ENCODE measurements at regions not wholly inside any gene's neighbourhood (a gene's known extent, or its start where the extent isn't known, plus 50 kb on each side); places are given as distances from the start of the nearest gene placed in this dataset.
"Not testable (repeated sequence)": the region's sequence is repeated elsewhere in the genome, so short reads cannot be mapped to it uniquely, and the experiment has no call there.

DNA sequence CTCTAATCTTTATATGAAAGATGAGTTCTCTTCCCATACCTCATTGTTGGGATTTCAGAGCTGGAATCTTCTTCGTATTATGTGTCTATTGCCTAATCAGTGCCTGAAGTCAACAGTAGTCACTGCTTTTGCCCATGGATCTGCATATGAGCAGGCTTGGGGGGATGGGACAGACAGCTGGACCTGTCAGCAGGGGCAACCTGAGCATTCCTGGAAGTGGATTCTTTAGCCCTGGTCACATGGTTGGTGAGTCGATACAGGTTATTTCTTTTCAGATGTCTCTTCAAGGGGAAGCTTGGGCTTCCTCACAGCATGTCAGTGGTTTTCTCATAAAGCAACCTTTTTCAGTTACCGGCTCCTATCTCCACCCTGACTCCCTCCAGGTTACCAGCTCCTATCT is 97.3 kb upstream of the RBM19 start:
- WGBS, 2 donors, result 80 to 81% methylated on average over 3 of the region's 3 CpGs
- Histone ChIP-seq H3K9me3 (peaks cover 0 to 18% (median 0%) of the 10 kb centered on the region in 11 donors), H3K4me3 (no peak overlapping the region), H3K27ac (no peak overlapping the region), H3K27me3 (peaks cover 0 to 6% (median 0%) of the 10 kb centered on the region in 7 donors), H3K36me3 (no peaks in the 10 kb centered on the region), H3K4me1 (no peaks in the 10 kb centered on the region)
- intact Hi-C loops (cut with DNase I), result no loop called here
- ATAC-seq (no peak), DNase-seq (no peak)
- TF ChIP-seq, protein P1, sequence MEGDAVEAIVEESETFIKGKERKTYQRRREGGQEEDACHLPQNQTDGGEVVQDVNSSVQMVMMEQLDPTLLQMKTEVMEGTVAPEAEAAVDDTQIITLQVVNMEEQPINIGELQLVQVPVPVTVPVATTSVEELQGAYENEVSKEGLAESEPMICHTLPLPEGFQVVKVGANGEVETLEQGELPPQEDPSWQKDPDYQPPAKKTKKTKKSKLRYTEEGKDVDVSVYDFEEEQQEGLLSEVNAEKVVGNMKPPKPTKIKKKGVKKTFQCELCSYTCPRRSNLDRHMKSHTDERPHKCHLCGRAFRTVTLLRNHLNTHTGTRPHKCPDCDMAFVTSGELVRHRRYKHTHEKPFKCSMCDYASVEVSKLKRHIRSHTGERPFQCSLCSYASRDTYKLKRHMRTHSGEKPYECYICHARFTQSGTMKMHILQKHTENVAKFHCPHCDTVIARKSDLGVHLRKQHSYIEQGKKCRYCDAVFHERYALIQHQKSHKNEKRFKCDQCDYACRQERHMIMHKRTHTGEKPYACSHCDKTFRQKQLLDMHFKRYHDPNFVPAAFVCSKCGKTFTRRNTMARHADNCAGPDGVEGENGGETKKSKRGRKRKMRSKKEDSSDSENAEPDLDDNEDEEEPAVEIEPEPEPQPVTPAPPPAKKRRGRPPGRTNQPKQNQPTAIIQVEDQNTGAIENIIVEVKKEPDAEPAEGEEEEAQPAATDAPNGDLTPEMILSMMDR (IDR thresholded peaks at IDR 0.05), result no peak

DNA sequence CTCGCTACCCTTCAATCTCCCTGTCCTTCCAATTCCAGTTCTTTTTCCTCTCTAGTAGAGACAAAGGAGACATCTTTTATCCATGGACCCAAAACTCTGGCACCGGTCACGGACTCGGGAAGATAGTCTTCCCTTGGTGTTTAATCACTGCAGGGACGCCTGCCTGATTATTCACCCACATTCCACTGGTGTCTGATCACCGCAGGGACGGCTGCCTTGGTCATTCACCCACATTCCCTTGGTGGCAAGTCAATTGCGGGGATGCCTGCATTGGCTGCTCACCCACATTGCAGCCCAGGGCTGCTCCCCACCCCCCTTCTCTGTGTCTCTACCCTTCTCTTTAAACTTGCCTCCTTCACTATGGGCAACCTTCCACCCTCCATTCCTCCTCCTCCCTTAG is 90.2 kb upstream of the RBM19 start:
- H3K4me1 ChIP-seq; H3K36me3 ChIP-seq; H3K27ac ChIP-seq; H3K4me3 ChIP-seq; ATAC-seq; DNase-seq; intact Hi-C loops (cut with DNase I): not testable (repeated sequence)
- peaks cover 0 to 15% (median 0%) of the 10 kb centered on the region in 7 donors for H3K27me3 ChIP-seq
- WGBS, 2 donors, result 80 to 88% methylated on average over 8 of the region's 8 CpGs
- H3K9me3 ChIP-seq, result peaks cover 0 to 10% (median 0%) of the 10 kb centered on the region in 11 donors

DNA sequence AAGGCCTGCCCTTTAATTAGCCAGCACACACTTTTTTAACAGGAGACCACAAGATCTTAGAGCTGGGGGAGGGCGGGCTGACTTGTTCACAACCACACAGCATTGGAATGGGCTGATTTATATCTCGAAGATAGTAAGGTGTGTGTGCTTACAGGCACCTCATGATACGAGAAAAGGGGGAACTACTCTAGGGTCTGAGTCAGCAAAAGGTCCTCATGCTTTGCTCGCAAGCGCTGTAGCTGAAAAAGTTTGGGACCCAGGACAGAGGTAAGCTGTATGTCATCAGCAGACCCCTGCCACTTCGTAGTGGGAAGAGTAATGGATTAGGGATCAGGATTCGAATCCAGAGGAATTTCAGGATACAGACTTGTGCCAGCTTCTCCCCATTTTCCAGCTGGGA is 88.9 kb upstream of the RBM19 start:
- H3K4me3 ChIP-seq, result no peak overlapping the region
- intact Hi-C loops (cut with DNase I), result no loop called here
- DNase-seq (no peak), ATAC-seq (no peak)
- peaks cover 0 to 15% (median 0%) of the 10 kb centered on the region in 7 donors for H3K27me3 ChIP-seq
- TF ChIP-seq, protein P1 (IDR thresholded peaks at IDR 0.05), result no peak
- H3K27ac ChIP-seq, result no peak overlapping the region
- H3K9me3 ChIP-seq, result peaks cover 0 to 6% (median 0%) of the 10 kb centered on the region in 11 donors
- 74 to 83% methylated on average over 7 of the region's 7 CpGs for WGBS, 2 donors
- no peaks in the 10 kb centered on the region for H3K4me1 ChIP-seq
- no peaks in the 10 kb centered on the region for H3K36me3 ChIP-seq

DNA sequence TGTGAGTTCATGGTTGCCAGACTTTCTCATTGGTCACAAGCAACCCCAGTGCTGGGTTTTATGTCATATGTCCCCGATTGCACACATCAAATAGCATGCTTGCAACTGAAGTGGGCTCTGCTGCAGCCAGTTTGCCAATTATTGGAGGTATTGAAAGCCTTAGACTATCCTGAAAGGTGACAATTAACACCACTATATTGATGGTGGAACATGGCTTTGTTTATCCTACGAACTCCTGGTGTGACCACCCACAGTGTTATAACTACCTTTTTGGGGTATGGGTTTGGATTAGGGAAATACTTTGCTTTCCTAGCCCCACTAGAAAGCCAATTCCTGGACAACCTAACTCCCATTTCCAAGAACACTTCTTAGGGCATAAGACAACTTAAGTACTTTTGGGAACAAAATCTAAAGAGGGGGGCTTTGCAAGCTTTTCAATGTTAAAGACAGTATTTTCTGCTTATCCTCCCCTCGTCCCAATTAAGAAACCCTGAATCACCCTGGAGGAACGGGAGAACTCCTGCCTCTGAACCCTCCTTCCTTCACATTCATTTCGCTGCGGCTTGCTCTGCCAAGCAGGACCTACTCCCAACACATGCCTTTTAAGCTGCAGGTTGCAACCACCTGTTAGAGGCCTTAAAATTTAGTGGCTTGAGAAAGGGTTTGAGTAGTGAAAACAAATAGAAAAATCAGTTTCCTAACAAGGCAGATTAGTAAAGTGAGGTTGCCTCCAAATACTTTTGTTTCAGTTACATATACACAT is 80.3 kb upstream of the RBM19 start:
- no peak overlapping the region for H3K4me3 ChIP-seq
- no peaks in the 10 kb centered on the region for H3K9me3 ChIP-seq
- TF ChIP-seq, protein P1 (IDR thresholded peaks at IDR 0.05), result no peak
- ATAC-seq (no peak), DNase-seq (no peak)
- WGBS, 2 donors, result 58 to 65% methylated on average over 6 of the region's 6 CpGs
- no peaks in the 10 kb centered on the region for H3K4me1 ChIP-seq
- H3K27ac ChIP-seq, result no peak overlapping the region
- no peaks in the 10 kb centered on the region for H3K36me3 ChIP-seq
- peaks cover 0 to 28% (median 14%) of the 10 kb centered on the region in 7 donors for H3K27me3 ChIP-seq
- intact Hi-C loops (cut with DNase I), result no loop called here

DNA sequence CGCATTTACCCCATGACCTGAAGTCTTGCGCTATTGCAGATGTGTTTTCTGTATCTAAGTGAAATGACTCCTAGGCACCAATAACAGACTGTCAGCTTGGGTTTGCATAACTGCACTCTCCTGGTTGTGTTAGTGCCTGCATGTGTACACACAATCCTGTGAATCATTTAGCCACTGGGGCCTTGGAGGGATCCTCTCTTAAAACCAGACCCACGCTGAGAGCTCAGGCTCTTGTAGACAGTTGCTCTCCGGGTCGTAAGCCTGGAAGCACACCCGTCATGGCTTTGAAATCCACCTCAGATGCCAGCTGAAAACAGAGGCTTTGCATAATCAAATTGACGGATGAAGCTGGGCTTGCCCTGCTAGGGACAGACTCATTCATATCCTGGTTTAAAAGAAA is 79.2 kb upstream of the RBM19 start:
- H3K4me3 ChIP-seq, result no peak overlapping the region
- DNase-seq (no peak), ATAC-seq (no peak)
- TF ChIP-seq, protein P1 (IDR thresholded peaks at IDR 0.05), result no peak
- H3K27ac ChIP-seq, result no peak overlapping the region
- intact Hi-C loops (cut with DNase I), result no loop called here
- WGBS, 2 donors, result 59 to 64% methylated on average over 7 of the region's 7 CpGs
- no peaks in the 10 kb centered on the region for H3K9me3 ChIP-seq
- H3K4me1 ChIP-seq, result no peaks in the 10 kb centered on the region
- no peaks in the 10 kb centered on the region for H3K36me3 ChIP-seq
- H3K27me3 ChIP-seq, result peaks cover 0 to 28% (median 15%) of the 10 kb centered on the region in 7 donors
